Middle frontal gyrus (tissue), 1 donor: ENCODE measurements at regions not wholly inside any gene's neighbourhood (a gene's known extent, or its start where the extent isn't known, plus 50 kb on each side); places are given as distances from the start of the nearest gene placed in this dataset.
A peak's percentile ranks its signal among the peaks of the same experiment; 100 is the strongest.
"Not testable (repeated sequence)": the region's sequence is repeated elsewhere in the genome, so short reads cannot be mapped to it uniquely, and the experiment has no call there.

ENCODE experiments used
- DNase-seq: peaks from one replicate; pipeline ENCODE4 v3.0.0-alpha.2; 2015; ENCODE audit warnings: low spot score; ENCODE audit errors: extremely low spot score

DNA sequence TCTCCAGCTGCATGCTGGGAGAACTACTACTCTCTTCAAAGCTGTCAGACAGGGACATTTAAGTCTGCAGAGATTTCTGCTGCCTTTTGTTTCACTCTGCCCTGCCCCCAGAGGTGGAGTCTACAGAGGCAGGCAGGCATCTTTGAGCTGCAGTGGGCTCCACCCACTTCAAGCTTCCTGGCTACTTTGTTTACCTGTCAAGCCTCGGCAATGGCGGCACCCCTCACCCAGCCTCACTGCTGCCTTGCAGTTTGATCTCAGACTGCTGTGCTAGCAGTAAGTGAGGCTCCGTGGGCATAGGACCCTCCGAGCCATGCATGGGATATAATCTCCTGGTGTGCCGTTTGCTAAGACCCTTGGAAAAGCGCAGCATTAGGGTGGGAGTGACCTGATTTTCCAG lies 61.7 kb downstream of the DMRTA1 start:
- not testable (repeated sequence) for DNase-seq

DNA sequence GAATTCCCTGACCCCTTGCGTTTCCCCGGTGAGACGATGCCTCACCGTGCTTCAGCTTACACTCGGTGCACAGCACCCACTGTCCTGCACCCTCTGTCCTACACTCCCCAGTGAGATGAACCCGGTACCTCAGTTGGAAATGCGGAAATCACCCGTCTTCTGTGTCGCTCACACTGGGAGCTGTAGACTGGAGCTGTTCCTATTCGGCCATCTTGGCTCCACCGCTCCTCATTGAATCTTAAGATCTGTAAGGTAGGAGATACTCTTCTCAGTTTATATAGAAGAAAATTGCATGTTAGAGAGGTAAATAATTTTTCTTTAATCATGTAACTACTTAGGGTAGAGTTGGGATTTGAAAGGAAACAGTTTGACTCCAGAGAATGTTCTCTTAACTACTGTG lies 62.2 kb downstream of the DMRTA1 start:
- DNase-seq = no peak

- DNase-seq = peak; percentile 31
These were observed 65.9 kb downstream of the DMRTA1 start for GRCh38 chr9:22512495-22512894.

DNA sequence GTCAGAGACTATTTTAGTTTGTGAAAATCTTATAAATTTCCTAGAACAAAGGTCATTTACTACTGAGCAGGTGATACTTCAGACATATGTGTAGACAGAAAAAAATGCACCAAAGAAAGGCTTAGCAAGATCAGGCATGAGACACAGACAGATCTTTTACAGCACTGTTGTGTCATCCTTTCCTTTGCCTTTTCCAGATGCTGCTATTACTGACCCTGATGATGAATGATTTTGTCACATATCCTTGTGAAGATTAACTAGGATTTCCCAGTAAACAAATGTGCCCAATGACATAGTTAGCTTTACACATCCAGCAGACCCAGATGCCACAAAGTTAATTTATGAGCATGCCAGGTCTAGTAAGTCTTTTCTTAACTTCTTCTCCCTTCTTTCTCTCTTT lies 68.2 kb downstream of the DMRTA1 start:
- no peak for DNase-seq

DNA sequence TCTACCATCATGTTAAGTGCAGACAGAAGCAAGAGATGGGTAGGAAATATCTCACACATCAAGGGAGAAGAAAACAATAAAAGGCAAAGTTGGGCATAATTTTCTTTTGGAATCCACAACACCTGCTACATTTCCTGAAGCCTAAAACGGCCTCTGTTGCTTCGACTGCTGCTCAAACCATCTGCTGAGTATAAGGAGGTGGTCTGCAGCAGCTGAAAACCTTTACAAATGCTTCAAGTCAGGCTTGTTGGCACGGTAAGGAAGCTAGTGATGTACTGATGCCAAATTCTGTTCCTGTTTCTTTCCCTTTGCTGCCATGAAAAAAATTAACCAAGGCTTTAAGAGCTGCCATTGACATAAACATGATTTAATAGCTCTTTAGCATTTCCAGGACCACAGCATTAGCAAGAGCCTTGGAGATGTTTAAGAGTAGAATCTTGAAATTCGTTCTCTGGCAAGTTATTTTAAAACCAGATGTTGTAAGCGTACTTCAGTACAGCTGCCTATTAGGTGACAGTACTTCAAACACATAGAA lies 75.6 kb downstream of the DMRTA1 start:
- DNase-seq = no peak

DNA sequence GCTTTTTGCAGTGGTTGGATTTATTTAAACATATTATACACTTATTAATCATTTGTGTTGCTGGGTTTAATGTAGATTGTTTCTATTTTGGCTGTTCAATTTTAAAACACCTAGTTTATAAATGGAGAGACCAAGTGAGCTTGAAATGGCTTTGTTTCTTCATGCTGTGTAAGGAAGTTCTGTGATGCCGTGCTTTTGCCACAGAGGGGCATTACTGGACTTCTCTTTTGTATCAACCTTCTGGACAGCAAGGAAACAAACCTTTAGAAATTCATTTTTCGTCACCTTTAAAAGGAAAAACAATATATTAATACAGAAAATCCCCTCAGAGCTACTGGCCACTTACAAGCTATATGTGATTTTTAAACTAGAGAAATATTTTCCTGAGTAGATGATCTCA lies 81.9 kb downstream of the DMRTA1 start:
- peak; percentile 36 for DNase-seq

GRCh38 chr9:22529426-22530199 lies 83.0 kb downstream of the DMRTA1 start:
- DNase-seq = no peak

DNA sequence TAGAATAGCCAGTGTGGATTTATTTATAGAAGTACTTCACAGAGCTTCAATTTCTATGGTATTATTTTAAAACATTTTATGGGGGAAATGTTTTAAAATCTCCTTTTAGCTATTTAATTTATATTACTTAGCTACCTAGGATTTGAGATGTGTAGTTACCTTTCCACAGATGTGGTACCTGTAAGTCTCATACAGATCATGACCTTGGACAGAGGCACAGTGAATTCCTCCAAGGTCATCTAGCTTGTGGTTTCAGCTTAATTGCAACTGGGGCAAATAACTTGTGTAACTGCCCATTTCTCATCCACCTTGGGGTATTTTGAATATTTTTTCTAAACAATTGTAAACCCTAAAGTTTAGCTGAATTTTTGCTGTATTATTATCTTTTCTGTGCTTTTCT lies 89.2 kb downstream of the DMRTA1 start:
- no peak for DNase-seq

DNA sequence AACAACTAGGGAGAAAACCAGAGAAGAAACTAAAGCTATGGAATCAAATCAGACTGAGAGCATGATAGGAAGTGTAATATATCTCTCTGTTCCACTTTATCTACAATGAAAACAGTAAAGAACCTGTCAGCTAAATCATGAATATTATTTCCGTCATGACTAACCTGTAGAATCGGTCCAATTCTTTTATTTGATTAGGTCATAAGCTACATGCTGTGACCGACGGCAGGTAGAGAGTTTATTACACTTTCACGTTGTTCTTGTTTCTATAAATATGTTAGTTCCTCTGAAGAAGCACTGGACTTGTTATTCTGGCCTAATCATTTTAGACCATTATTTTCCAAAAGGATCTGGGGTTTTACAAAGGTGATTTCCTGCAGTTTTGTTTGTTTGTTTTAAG lies 91.1 kb downstream of the DMRTA1 start:
- no peak for DNase-seq

DNA sequence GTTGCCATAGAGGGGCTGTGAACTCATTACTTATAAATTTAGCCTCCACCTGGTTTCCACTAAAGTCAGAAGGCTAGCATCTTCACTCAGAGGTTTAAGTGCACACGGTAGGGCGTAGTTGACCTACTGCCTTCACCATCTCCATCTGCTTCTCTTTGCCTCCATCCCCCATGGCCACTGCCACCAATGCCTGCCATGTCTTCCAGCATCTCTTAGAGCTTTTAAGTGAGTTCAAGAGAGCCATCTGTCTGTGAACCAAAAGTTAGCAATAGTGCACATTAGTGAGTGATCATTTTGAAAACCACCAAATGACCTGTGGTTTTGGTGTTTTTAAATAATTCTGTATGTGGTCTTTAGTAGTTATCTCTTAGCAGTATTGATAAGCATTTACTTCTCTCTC lies 102.0 kb downstream of the DMRTA1 start:
- DNase-seq = no peak

DNA sequence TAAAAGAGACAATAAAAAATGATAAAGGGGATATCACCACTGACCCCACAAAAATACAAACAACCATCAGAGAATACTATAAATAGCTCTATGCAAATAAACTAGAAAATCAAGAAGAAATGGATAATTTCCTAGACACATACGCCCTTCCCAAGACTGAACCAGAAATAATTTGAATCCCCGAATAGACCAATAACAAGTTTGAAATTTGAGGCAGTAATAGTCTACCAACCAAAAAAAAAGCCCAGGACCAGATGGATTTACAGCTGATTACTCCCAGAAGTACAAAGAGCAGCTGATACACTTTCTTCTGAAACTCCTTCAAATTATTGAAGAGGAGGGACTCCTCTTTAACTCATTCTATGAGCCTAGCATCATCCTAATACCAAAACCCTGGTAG lies 128.1 kb downstream of the DMRTA1 start:
- DNase-seq = no peak

- no peak for DNase-seq
These were observed 134.2 kb downstream of the DMRTA1 start for GRCh38 chr9:22580788-22581187.

- DNase-seq = no peak
These were observed 135.6 kb downstream of the DMRTA1 start for GRCh38 chr9:22582221-22582620.

DNA sequence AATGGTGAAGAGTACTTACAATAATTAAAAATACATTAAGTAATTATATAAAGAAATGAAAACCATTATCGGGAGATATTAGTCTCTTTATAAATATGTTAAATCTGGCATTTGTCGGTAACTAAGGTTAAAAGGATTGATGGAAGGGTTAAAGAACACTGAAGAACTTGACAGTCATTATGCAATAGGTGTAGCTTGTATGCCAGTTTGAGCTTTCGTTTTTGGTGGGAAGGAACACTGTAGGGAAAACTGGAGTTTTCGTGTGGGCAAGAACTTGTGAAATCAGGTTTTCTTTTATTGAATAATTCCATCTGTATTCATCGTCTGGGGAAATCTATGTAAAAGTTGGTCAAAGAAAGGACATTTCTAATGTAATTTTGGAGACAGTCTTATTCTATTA lies 142.3 kb downstream of the DMRTA1 start:
- no peak for DNase-seq

DNA sequence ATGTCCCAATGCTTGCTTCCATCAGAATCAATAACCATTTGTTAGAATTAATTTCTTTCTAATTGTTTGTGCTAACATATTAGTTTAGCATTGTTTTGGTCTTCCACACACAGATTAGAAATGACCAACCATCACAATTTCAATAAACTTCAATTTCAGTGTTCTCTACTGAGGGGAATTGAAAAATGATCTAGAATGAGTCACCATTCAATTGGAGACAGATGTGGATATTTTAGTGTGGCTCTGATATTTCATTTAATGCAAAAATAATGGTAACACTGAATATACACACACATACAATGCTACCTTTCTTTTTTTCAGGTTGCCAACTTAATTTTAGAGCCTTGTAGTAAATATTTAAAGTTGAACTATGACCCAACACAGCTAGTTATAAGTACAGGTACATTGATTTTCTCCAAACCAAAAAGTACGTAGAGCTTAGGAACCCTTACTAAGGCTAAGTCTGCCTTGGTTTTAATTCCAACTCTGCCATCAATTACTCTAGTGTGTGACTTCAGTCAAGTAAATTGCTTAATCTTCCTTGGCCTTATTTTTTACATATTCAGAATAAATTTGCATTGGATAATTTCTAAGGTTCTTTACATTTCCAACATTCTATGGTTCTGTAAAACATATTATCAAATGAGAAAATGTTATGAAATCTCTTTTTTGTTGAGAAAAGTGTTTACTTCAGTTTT lies 143.9 kb downstream of the DMRTA1 start:
- no peak for DNase-seq

DNA sequence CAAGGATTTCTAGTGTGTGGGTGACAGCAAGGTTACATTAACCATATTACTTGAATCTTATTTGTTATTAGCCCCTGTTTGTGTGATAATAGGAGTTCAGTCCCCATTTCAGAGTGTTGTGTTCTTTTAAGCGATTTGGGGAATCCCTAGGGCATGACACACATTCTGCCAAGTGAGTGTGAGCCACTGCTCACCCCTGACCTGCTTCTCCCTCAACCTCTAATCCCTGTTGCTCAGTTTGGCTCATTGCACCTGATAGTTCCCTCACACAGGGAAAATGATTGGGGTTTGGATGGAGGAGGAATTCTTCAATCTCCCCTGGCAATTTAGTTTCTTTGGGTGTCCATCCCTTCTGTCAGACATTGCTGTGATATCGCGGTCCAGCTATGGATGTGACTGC lies 149.2 kb downstream of the DMRTA1 start:
- DNase-seq = no peak

- no peak for DNase-seq
These were observed 170.5 kb downstream of the DMRTA1 start for GRCh38 chr9:22617156-22617555.

- no peak for DNase-seq
These were observed 176.2 kb downstream of the DMRTA1 start for GRCh38 chr9:22622815-22623214.

DNA sequence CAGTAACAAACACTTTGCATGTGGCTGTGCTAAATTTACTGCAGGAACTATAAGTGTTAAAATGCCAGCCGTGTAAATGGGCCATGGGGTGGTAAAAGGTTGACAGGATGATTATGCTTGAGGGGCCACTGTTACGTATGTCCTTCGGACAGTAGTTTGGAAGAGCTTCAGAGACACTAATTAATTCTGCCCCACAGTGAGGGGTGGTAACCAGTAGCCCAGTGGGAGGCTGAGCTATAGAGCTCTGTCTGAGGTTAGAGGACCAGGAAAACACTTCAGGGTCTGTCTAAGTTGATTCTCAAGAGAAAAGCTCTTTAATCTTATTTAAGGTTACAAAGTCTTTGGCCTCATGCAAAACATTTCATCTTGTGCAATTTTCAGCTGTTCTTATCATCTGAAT lies 176.6 kb downstream of the DMRTA1 start:
- DNase-seq = no peak

GRCh38 chr9:22625540-22625939 lies 178.9 kb downstream of the DMRTA1 start:
- no peak for DNase-seq

DNA sequence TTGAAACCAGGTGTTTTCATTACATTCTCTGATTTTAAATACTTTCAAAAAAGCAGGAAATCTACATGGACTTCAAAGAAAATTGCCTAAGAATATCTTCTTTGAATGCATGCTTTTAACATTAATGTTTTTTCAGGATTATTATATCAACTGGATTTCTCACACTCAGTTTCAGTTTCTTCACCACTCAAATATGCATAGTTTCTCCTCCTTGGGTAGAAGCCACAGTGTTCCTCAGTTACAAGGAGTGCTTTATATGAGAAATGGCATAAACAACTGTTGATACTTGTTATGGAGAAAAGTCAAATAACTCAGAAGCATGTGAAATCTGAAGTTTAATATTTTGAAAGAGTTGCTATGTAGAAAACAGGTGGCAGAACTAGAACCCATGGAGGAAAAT lies 196.9 kb downstream of the DMRTA1 start:
- DNase-seq = no peak

DNA sequence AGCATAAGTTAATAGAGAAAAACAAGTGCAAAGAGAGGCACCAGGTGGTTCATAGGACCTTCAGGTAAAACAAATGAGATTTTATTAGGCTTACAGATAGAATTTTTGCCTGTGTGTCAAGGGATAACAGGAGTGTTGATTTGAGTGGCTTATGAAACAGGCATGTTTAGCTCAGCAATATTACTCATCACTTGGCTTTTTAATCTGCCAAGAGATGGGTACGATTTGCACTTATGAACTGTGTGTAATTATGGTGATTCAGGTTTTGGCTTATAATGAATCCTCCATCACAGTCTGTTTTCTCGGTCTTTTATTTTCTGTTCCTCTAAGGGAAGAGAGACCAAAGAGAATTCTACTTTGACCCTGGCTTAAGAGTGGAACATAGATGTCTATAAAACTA lies 199.3 kb downstream of the DMRTA1 start:
- no peak for DNase-seq

- no peak for DNase-seq
These were observed 202.8 kb downstream of the DMRTA1 start for GRCh38 chr9:22649384-22649783.
